ENCODE measurements at regions not wholly inside any gene's neighbourhood (a gene's known extent, or its start where the extent isn't known, plus 50 kb on each side); places are given as distances from the start of the nearest gene placed in this dataset.

DNA sequence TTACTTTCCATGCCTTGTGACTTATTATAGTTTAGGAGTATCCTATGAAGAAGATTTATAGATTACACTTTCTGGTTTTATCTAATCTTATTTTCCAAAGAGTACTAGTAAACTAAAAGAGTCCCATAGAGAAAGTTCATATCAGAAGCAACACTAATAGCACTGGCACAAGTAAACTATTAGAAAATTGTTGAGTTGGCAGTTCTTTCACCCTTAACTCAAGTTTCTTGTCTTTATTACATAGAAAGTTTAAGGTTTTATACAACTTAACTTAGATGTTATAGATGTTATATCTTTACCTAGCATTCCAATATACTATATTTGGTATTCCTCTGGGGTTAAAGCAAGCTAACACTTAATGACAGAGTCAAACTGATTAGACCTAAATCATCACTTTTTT lies 437.8 kb upstream of the ARRDC3 start:
- TF ChIP-seq FOS (IDR thresholded peaks at IDR 0.05; ENCODE audit: borderline replicate concordance, insufficient read depth, low read length): no peak
- TF ChIP-seq GATA2 (IDR thresholded peaks at IDR 0.05; ENCODE audit: insufficient read depth, insufficient read length, low read depth, low read length): no peak
- TF ChIP-seq POLR2AphosphoS5 (IDR thresholded peaks at IDR 0.05; ENCODE audit: insufficient read depth, low read depth, low read length): no peak
- TF ChIP-seq, protein P1, sequence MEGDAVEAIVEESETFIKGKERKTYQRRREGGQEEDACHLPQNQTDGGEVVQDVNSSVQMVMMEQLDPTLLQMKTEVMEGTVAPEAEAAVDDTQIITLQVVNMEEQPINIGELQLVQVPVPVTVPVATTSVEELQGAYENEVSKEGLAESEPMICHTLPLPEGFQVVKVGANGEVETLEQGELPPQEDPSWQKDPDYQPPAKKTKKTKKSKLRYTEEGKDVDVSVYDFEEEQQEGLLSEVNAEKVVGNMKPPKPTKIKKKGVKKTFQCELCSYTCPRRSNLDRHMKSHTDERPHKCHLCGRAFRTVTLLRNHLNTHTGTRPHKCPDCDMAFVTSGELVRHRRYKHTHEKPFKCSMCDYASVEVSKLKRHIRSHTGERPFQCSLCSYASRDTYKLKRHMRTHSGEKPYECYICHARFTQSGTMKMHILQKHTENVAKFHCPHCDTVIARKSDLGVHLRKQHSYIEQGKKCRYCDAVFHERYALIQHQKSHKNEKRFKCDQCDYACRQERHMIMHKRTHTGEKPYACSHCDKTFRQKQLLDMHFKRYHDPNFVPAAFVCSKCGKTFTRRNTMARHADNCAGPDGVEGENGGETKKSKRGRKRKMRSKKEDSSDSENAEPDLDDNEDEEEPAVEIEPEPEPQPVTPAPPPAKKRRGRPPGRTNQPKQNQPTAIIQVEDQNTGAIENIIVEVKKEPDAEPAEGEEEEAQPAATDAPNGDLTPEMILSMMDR (IDR thresholded peaks at IDR 0.05; ENCODE audit: extremely low read depth in 1 of 2, insufficient read depth in 1 of 2, low read depth in 1 of 2, low read length in 2 of 2): no peak
- TF ChIP-seq MYC (IDR thresholded peaks at IDR 0.05; ENCODE audit: low read depth, low read length): no peak
- TF ChIP-seq, protein P2, sequence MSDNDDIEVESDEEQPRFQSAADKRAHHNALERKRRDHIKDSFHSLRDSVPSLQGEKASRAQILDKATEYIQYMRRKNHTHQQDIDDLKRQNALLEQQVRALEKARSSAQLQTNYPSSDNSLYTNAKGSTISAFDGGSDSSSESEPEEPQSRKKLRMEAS (IDR thresholded peaks at IDR 0.05; ENCODE audit: insufficient read depth, insufficient read length): no peak
- no peak for TF ChIP-seq POLR2A (IDR thresholded peaks at IDR 0.05; ENCODE audit: low read depth, low read length)
- TF ChIP-seq EZH2 (IDR thresholded peaks at IDR 0.05; ENCODE audit: borderline replicate concordance, low read depth, low read length, severe bottlenecking): no peak
- ChIA-PET POLR2A (no interaction called here), CTCF (no interaction called here)
- intact Hi-C loops (cut with micrococcal nuclease): no loop called here
- no TSS peak for BruUV-seq (replicated peaks)
- DNase-seq (ENCODE audit: low read depth, low spot score) (no peak), FAIRE-seq (no peak)
- H3K4me3 ChIP-seq (replicated peaks in 1 of 3; ENCODE audit: insufficient read depth in 1 of 3, low read depth in 1 of 3, low read length in 3 of 3): no peak overlapping the region
- no peaks in the 10 kb centered on the region for H3K79me2 ChIP-seq (ENCODE audit: control insufficient read depth, insufficient read depth, low read length)
- no peaks in the 10 kb centered on the region for H4K20me1 ChIP-seq (replicated peaks; ENCODE audit: control insufficient read depth, extremely low read depth, insufficient read depth, low read length)
- H3K4me2 ChIP-seq (ENCODE audit: insufficient read depth, low read length): no peak overlapping the region
- no peaks in the 10 kb centered on the region for H3K27me3 ChIP-seq (ENCODE audit: control insufficient read depth in 2 of 2, insufficient read depth in 2 of 2, low read length in 2 of 2)
- H3K36me3 ChIP-seq (ENCODE audit: control insufficient read depth in 2 of 2, extremely low read depth in 1 of 2, insufficient read depth in 2 of 2, low read length in 2 of 2): no peaks in the 10 kb centered on the region
- no peak overlapping the region for H3K9ac ChIP-seq (replicated peaks; ENCODE audit: extremely low read depth, insufficient read depth, low read length)
- no peaks in the 10 kb centered on the region for H3K9me1 ChIP-seq (replicated peaks; ENCODE audit: control insufficient read depth, extremely low read depth, insufficient read depth, low read length)
- no peaks in the 10 kb centered on the region for H3K4me1 ChIP-seq (ENCODE audit: control insufficient read depth, extremely low read depth, insufficient read depth, low read length)
- H3K27ac ChIP-seq (ENCODE audit: insufficient read depth, low read depth, low read length): no peak overlapping the region
- dilution Hi-C loops (cut with MboI; ENCODE audit: extremely low pct_ligation_motif_present, low sequenced_read_pairs): no loop called here
- H2AFZ ChIP-seq (ENCODE audit: low read depth, low read length): no peak overlapping the region
- no peaks in the 10 kb centered on the region for H3K9me3 ChIP-seq (replicated peaks; ENCODE audit: control insufficient read depth, insufficient read depth, low read length)

All from endothelial cell of umbilical vein (primary cell).